Epithelial cell of proximal tubule (primary cell): ENCODE measurements at regions not wholly inside any gene's neighbourhood (a gene's known extent, or its start where the extent isn't known, plus 50 kb on each side); places are given as distances from the start of the nearest gene placed in this dataset.

Source experiments
- DNase-seq: peaks from one replicate; pipeline ENCODE4 v3.0.0-alpha.2; 2011; ENCODE audit warnings: low read depth
- H3K4me3 ChIP-seq: 2 replicates; pipeline ENCODE4 v1.5.1; 2011; ENCODE audit warnings: low read depth, mild to moderate bottlenecking, low read length
- TF ChIP-seq, protein P1 (sequence below): conservative IDR thresholded peaks from 2 replicates; pipeline ENCODE4 v1.5.1; 2012; ENCODE audit warnings: low read depth, mild to moderate bottlenecking, low read length

DNA sequence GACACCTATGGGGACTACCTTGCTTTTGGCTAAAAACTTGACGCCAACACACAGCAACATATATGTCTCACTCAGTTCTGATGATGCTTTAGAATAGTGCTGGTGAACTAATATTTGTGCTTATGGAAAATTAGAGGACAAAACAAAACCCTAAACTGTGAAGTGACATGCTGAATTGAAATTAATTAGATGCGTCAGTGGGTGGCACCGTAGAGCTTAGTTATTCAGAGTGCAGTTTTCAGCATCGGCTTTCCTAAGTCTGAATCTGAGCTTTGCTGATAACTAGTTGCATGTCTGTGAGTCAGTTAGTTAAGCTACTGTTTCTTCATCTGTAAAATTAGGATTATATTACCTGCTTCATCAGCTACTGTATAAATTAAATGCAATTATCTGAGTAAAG is 245.0 kb upstream of the SORCS1 start:
- peak; percentile 12 for DNase-seq
- no peak overlapping the region for H3K4me3 ChIP-seq
- TF ChIP-seq, protein P1, sequence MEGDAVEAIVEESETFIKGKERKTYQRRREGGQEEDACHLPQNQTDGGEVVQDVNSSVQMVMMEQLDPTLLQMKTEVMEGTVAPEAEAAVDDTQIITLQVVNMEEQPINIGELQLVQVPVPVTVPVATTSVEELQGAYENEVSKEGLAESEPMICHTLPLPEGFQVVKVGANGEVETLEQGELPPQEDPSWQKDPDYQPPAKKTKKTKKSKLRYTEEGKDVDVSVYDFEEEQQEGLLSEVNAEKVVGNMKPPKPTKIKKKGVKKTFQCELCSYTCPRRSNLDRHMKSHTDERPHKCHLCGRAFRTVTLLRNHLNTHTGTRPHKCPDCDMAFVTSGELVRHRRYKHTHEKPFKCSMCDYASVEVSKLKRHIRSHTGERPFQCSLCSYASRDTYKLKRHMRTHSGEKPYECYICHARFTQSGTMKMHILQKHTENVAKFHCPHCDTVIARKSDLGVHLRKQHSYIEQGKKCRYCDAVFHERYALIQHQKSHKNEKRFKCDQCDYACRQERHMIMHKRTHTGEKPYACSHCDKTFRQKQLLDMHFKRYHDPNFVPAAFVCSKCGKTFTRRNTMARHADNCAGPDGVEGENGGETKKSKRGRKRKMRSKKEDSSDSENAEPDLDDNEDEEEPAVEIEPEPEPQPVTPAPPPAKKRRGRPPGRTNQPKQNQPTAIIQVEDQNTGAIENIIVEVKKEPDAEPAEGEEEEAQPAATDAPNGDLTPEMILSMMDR, result peak; percentile 58

DNA sequence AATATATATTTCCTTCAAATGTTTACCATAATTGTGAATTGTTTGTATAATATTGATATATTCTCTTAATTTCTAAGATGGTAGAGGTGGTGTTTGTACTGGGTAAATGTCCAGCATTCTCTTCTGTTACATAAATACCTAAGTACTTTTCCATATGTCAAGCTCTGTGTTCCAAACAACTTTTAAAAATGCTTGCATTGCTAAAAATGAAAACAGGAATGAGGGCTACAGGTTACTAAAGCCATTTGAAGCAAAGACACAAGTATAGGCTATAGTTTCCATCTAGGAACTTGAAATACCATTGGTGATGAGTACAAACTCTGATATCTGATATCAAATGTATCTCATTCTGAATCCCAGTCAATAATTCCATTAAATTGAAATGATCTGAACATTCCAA is 233.6 kb upstream of the SORCS1 start:
- no peak overlapping the region for H3K4me3 ChIP-seq
- DNase-seq, result no peak
- TF ChIP-seq, protein P1, result no peak

DNA sequence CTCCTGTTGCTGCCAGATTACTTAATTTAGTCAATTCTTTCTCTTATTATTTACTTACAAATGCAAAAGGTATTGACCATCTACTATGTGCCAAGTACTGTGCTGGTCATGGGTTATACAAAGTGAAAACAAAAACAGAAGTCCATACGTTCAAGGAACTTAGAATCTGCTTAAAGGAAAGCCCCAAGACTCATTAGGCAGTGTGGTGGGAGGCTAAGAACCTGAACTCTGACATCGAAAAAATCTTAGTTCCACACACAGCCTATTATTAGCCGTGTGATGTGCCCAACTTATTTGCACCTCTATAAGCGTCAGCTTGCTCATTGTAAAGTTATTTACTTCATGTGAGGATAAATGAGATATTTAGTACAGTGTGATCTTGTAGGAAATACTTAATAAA is 227.4 kb upstream of the SORCS1 start:
- DNase-seq, result no peak
- TF ChIP-seq, protein P1, result no peak
- H3K4me3 ChIP-seq, result no peak overlapping the region

DNA sequence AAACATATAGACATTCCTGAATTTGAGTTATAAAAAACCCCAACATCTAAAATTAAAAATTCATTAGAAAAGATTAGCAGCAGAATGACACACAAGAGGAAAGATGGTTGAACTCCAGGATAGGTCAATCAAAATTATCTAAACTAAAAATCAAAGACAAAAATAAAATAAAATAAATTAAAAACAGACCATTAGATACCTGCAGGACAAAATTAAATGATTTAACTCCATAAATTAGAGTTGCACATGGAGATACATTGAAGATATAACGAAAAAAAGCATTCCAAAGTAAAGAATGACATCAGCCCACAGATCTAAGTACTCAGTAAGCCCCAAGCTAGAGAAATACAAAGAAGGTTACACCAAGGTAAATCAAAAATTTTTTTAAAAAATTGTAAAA is 226.1 kb upstream of the SORCS1 start:
- H3K4me3 ChIP-seq, result no peak overlapping the region
- TF ChIP-seq, protein P1, result no peak
- no peak for DNase-seq

DNA sequence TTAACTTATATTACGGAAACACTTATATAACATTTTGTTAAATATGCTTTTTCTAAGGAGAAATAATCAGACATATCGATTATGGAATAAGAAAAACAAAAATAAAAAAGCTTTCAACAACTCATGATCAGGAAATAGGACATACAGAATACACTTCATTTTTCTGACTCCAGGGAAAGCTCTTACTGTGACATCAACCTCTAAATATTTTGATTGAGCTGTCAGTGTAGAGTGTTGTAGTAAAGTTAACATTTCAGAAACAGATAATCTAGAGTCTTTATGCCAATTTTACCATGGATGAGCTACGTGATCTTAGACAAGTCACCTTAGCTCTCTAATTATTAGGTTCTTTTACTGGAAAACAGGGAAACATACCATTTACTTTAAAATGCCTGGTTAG is 218.9 kb upstream of the SORCS1 start:
- H3K4me3 ChIP-seq, result no peak overlapping the region
- DNase-seq, result no peak
- TF ChIP-seq, protein P1, result no peak

DNA sequence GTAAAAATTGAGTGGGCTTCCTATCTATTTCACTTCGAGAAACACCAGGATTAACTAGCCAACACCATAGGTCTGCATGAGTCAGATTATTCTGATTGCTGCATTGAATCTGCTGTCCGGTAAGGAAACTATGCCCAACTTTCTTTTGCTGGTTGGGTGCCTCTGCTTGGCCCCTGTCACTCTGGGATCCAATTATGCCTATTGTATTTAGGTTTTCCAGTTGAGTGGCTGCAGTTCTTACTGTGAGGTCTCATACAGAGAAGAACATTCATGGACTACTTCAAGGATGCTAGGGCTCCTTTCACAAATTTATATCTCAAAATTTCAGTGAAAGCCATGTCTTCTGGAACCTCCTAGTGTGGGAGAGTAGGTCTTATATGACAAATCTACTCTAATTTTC is 215.1 kb upstream of the SORCS1 start:
- no peak for DNase-seq
- TF ChIP-seq, protein P1, result no peak
- no peak overlapping the region for H3K4me3 ChIP-seq

DNA sequence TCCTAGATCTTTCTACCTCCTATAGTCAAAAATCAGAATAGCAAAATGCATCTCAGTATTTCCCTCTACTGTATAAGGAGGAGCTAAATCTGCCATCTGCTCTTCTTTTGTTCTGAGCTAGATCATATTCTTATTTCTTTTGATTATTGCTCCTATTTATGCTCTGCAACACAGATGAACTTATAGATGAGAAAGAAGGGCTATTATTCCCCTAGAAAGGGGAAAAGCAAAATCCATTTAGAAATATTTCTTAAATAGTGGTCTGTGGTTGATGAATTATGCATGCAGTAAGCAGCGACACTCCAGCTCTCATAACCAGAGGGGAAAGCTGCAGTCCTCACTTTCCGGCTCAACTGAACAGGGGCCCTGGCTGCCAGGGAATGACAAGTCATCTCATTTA is 207.3 kb upstream of the SORCS1 start:
- H3K4me3 ChIP-seq, result no peak overlapping the region
- DNase-seq, result no peak
- TF ChIP-seq, protein P1, result no peak
